ENCODE measurements at regions not wholly inside any gene's neighbourhood (a gene's known extent, or its start where the extent isn't known, plus 50 kb on each side); places are given as distances from the start of the nearest gene placed in this dataset.

DNA sequence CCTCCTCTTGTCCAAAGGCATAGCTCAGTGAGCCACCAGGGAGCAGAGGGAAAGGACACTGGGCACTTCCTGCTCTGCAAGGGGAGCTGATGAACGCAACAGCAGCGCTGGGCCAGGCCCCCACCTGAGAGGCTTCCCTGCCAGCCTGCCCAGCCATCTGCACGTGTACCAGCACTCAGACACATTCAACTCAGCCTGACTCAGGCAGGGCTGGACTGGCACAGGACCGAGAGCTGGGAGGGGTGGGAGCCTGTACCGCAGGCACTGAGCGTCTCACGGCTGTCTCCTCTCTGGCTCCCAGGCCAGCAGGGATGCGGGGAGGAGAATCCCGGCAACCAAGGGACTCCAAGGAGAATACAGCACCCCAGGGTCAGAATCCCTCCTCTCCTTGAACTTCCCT lies 411.8 kb downstream of the CTTN start:
- FAIRE-seq (no peak), DNase-seq (ENCODE audit: low spot score) (no peak)

DNA sequence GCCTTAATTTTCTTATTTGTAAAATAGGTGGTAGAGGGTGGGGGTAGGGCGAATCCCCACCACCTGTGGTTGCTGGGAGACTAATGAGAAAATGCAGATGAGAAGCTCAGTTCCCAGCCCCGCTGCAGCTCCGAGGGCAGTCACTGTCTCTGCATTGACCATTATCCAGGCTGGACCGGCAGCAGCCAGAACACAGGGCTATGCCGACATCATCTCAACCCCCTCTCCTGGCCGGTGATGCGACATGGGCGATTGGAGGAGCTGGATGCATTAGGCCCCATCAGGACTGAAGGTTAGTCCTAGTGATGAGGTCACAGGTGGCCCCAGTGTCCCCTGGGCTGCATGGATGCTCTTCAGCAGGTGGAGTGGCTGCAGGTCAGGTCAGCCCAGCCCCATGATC lies 412.4 kb downstream of the CTTN start:
- DNase-seq (ENCODE audit: low spot score) (no peak), FAIRE-seq (no peak)

- FAIRE-seq = no peak
Observed at GRCh38 chr11:70811483-70811882, 413.2 kb downstream of the CTTN start.

DNA sequence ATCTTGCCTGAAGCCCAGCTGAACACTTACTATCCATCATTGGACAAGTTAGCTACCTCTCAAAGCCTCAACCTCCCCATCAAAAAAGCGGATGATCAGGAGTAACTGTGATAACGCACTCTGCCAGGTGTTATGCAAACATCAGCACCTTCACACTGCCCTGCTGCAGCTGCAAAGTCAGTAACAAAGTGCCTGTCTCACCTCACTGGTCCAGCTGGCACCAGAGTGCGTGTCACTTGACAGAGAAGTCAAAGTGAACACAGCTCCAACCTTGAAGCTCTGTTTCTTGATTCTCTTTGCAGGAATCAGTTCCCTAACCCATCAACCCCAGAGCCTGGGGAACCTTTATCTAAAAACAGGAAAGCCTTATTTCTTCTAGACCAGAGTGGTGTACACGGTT lies 413.6 kb downstream of the CTTN start:
- DNase-seq (ENCODE audit: low spot score) (no peak), FAIRE-seq (no peak)

More at GRCh38 chr11:70811483-70811882, 413.2 kb downstream of the CTTN start:
- no peak for DNase-seq (ENCODE audit: low spot score)

- DNase-seq (ENCODE audit: low spot score) (no peak), FAIRE-seq (no peak)
Observed at GRCh38 chr11:70812472-70812871, 414.1 kb downstream of the CTTN start.

DNA sequence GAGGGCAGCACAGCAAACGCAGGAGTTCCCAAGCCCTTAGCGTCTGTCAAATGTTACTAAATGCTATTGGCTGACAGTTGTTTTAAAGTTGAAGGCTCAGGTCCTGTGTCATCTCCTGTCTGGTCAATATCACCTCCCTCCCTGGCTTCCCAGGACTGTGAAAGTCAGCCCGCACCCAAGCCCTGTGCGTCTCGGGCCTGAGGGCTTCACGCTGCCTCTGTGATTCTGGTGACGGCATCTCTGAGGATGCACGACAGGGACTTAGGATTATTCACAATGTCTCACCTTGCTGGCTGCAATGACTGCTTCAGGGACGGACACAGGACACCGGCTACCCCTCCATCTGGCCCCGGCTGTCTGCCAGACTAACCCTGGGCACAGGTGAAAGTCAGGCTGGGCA lies 415.3 kb downstream of the CTTN start:
- FAIRE-seq = no peak
- DNase-seq (ENCODE audit: low spot score) = no peak

GRCh38 chr11:70815485-70815832 lies 417.1 kb downstream of the CTTN start:
- FAIRE-seq (no peak), DNase-seq (ENCODE audit: low spot score) (no peak)

DNA sequence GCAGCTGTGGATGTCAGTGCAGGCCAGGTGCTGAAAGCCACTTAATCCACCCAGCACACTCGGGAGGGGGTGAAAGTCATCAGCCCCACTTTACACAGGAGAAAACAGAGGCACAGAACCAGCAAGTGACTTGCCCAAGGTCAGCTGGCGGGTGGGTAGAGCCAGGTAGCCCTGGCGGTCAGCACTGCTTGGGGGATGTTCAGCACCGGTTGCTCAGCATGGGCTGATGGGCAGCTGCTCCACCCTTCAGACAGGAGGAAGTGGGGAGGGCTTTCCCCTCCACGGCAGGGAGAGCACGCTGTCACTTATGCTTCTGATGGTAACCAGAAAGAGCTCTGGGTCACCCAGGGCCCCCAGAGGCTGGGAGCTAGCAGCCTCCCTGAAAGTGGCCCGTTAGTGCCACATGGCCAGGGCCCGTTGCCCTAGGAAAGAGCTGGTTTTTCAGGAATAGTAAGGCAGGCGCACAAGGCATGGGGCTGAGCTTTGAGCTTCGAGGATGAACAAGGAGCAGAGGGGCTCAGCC lies 417.9 kb downstream of the CTTN start:
- no peak for DNase-seq (ENCODE audit: low spot score)
- no peak for FAIRE-seq

DNA sequence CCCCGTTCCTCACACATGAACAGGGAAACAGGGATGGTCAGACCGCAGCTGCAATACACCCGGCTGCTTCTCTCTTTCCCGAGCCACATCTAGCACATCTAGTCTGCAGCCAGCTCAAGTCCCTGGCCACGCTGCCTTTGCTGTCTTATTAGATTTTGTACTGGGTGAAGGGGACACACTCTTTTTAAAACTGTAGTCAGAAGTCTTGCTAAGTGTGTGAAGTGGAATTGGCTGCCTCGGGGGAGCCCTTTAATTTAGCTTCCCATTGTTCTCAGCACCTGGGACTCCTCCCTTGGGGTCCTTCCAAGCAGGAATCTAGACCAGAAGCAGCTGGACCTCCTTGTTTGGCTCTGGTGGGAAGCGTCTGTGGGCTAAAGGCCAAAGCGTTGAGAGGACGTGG lies 420.0 kb downstream of the CTTN start:
- DNase-seq (ENCODE audit: low spot score) (no peak), FAIRE-seq (no peak)

DNA sequence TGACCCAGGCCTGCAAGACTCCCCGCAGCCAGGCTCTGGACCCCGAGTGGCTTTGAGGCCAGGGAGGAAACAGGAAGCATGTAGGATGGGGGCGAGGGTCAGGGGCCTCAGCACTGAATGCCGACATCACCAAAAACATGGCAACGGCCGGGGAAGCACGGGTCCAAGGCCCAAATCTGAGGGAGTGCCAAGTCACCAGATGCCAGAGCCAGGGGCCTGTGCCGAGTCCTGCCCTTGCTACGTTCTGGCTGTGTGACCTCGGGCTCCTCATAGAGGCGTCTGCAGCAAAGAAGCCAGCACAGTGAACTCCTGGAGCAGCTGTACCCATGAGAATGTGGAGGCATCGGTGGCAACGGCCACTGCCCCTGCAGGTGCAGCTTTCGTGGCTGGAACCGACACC lies 420.7 kb downstream of the CTTN start:
- FAIRE-seq = no peak
- no peak for DNase-seq (ENCODE audit: low spot score)

GRCh38 chr11:70820311-70820710 lies 422.0 kb downstream of the CTTN start:
- no peak for DNase-seq (ENCODE audit: low spot score)
- no peak for FAIRE-seq

DNA sequence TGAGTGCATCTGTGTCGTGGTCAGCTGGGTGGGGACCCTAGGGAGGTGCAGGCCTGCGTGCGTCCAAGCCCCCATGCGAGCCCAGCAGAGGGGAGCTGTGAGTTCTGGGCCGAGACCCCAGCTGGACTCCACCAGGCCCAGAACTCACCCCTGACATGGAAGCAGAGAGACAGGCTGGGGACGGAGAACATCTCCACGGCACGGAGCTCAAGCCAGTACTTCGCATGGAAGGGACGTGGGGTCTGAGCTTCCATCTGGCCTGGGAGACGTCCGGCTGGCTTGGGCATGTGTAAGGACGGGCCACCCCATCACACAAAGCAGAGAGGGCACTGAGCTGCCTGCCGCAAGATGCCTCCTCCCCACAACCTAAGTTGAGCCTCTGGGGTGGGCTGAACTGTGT lies 422.4 kb downstream of the CTTN start:
- no peak for FAIRE-seq

DNA sequence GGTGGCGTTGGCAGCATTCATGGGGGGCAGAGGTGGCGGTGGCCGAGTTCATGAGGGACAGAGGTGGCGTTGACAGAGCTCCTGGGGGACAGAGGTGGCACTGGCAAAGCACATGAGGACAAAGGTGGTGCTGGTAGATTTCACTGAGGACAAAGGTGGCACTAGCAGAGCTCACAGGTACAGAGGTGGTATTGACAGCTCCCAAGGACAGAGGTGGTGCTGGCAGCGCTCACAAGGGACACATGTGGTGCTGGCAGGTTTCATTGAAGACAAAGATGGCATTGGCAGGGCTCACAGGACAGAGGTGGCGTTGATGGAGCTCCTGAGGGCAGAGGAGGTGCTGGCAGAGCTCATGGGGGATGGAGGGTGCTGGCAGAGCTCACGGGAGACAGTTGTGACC lies 425.4 kb downstream of the CTTN start:
- no peak for DNase-seq (ENCODE audit: low spot score)
- FAIRE-seq = no peak

More for the DNA sequence above, 422.4 kb downstream of the CTTN start:
- DNase-seq (ENCODE audit: low spot score) = no peak

DNA sequence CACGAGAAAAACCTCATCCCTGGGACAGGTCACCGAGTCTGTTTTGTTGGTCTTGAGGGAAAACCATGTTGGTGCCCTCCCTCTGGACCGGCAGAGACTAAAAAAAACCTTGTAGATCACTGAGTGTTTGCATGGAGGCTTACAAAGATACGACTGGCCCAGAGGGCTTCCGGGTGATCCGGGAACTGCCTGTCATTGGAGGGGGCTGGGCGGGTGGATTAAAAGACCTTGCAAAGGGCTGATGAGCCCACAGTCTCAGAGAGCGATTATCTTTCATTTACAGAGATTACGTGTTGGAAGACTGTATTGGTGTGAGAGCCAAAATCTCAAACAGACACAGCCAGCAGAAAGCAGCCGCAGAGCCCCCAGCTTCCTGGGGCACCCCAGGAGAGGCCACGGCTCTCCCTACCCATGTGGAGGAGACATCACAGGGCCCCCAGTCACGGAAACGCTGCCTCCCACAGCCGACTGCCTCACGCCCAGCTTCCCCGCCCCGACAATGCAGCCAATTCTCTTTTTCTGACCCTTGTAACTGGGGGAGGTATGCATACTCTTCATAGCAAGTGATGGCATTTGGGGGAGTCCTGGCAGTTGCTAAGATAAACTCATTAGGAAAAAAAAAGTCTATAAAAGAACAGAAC lies 426.4 kb downstream of the CTTN start:
- FAIRE-seq (no peak), DNase-seq (ENCODE audit: low spot score) (no peak)

- no peak for DNase-seq (ENCODE audit: low spot score)
Observed at GRCh38 chr11:70825893-70826540, 426.4 kb downstream of the SHANK2 start.

GRCh38 chr11:70826541-70827335 lies 425.6 kb downstream of the SHANK2 start:
- peak; percentile 80 for FAIRE-seq
- peak; percentile 73 for DNase-seq (ENCODE audit: low spot score)

More at GRCh38 chr11:70825893-70826540, 426.4 kb downstream of the SHANK2 start:
- no peak for FAIRE-seq

GRCh38 chr11:70828593-70829082 lies 423.7 kb downstream of the SHANK2 start:
- FAIRE-seq = no peak

DNA sequence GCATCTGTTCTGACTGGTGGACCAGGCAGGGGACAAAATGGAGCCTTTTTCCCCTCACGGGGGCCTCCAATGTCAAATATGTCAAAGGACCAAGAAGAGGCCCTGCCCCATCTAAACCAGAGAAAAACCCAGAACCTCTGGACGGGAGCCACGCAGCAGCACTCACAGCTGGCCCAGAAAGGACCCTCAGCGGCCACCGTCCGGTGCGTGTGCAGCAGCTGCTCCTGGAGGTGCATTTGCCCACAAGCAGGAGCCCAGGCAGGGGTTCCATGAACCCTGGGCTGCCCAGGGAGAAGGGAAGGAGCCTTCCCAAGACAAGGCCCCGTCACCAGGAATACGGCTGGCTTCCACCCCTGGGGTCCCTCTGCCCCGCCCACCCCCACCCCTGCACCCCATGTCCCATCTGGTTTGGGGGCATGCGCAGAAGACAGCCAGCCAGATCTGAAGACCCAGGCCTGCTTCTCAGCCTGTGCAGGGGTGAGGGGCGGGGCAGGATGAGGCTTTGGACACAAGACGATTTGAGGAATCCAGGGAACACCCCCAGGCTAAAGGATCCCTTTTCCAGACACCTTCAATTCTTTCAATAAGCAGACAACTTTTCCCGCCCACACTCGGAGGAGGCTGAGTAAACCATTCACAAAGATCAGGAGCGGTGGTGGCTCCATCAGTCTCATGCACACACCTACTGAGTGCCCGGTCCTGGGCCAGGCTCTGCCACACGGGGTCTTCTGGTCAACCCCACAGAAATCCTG lies 423.1 kb downstream of the SHANK2 start:
- DNase-seq (ENCODE audit: low spot score) (no peak), FAIRE-seq (no peak)

More at GRCh38 chr11:70828593-70829082, 423.7 kb downstream of the SHANK2 start:
- no peak for DNase-seq (ENCODE audit: low spot score)

DNA sequence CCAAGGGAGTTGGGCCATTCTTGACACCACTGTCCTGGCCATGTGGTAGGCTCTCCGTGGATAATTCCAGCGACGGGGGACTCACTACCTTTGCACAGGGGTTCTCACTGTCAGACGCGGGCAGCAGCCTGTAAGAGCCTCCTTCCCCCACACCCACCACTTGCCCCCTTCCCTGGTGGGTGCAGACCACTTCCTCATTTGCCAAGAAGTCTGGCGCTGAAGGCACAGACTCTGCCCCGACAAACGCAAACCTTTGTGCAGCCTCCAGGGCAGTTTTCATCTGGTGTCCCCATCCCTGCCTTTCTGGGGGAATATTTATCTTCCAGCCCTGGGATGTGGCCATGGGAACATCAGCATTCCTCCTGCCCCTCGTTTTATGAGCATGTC lies 422.5 kb downstream of the SHANK2 start:
- FAIRE-seq = no peak

DNA sequence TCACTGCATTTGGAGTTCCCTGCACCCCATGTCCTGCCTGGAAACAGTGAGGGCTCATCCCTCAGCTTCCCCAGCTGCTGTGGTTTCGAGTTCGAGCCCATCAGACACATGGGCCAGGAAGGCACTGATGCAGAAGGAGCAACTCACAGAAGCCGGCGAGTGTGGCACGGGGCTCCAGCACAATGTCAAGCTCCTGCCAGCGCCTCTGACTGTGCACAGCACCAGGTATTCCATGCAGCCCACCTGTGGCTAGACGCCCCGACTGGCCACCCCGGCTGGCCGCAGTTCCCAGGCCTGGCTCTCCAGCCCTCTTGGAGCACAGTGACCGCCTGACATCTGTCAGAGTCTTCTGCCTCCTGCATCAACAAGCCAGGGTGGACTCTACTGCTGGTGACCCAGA lies 419.4 kb downstream of the SHANK2 start:
- DNase-seq (ENCODE audit: low spot score) (no peak), FAIRE-seq (no peak)

More for the DNA sequence above, 422.5 kb downstream of the SHANK2 start:
- DNase-seq (ENCODE audit: low spot score) = no peak

GRCh38 chr11:70833554-70833953 lies 418.8 kb downstream of the SHANK2 start:
- no peak for FAIRE-seq

More at GRCh38 chr11:70833554-70833953, 418.8 kb downstream of the SHANK2 start:
- no peak for DNase-seq (ENCODE audit: low spot score)
